ENCODE measurements at regions not wholly inside any gene's neighbourhood (a gene's known extent, or its start where the extent isn't known, plus 50 kb on each side); places are given as distances from the start of the nearest gene placed in this dataset.

DNA sequence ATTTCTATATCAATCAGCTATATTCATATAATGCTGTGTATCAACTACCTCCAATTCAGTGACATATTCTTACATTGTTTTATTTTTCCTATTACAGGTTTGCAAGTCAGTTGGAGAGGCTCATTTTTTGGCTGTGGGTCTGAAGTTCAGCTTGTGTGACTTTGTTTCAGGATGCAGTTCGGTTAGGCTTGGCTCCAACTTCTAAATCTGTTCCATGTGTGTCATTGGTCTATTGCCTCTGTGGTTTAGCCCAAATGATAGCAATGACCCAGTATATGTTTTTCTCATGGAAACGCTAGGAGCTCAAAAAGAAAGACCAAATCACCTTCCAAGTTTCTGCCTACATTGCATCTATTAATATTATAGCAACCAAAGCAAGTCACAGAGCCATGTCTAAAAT is 848.6 kb upstream of the LRFN5 start:
- ChIA-PET RAD21 (ENCODE audit: low non-redundant PET in 1 of 2, low total read pairs in 2 of 2, uncharacterized antibody in 2 of 2, unreplicated experiment in 2 of 2) (no interaction called here), POLR2A (no interaction called here), CTCF (no interaction called here)
- no peak overlapping the region for H3K9ac ChIP-seq (ENCODE audit: low read length)
- H3K4me2 ChIP-seq (ENCODE audit: low read length): no peak overlapping the region
- no peak overlapping the region for H3K27ac ChIP-seq (ENCODE audit: low read depth, low read length)
- no peaks in the 10 kb centered on the region for H3K4me1 ChIP-seq (ENCODE audit: control insufficient read depth in 1 of 2, insufficient read depth in 2 of 2, low read length in 2 of 2)
- TF ChIP-seq SP1 (IDR thresholded peaks at IDR 0.05; ENCODE audit: low read depth) (no peak), YY1 (IDR thresholded peaks at IDR 0.05; ENCODE audit: extremely low read depth, insufficient replicate concordance, low read depth, low read length) (no peak), EGR1 (IDR thresholded peaks at IDR 0.05; ENCODE audit: low read depth) (no peak), EZH2 (IDR thresholded peaks at IDR 0.05) (no peak), ZFX (IDR thresholded peaks at IDR 0.05) (no peak), JUND (IDR thresholded peaks at IDR 0.05) (no peak), SIN3A (IDR thresholded peaks at IDR 0.05; ENCODE audit: low read depth) (no peak), ELF1 (IDR thresholded peaks at IDR 0.05; ENCODE audit: borderline replicate concordance, low read depth) (no peak)
- TF ChIP-seq, protein P1, sequence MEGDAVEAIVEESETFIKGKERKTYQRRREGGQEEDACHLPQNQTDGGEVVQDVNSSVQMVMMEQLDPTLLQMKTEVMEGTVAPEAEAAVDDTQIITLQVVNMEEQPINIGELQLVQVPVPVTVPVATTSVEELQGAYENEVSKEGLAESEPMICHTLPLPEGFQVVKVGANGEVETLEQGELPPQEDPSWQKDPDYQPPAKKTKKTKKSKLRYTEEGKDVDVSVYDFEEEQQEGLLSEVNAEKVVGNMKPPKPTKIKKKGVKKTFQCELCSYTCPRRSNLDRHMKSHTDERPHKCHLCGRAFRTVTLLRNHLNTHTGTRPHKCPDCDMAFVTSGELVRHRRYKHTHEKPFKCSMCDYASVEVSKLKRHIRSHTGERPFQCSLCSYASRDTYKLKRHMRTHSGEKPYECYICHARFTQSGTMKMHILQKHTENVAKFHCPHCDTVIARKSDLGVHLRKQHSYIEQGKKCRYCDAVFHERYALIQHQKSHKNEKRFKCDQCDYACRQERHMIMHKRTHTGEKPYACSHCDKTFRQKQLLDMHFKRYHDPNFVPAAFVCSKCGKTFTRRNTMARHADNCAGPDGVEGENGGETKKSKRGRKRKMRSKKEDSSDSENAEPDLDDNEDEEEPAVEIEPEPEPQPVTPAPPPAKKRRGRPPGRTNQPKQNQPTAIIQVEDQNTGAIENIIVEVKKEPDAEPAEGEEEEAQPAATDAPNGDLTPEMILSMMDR (IDR thresholded peaks at IDR 0.05 in 2 of 3, conservative IDR thresholded peaks at IDR 0.05 in 1 of 3; ENCODE audit: borderline replicate concordance in 1 of 3, insufficient read depth in 1 of 3, low read depth in 2 of 3, low read length in 2 of 3): no peak
- TF ChIP-seq, protein P2, sequence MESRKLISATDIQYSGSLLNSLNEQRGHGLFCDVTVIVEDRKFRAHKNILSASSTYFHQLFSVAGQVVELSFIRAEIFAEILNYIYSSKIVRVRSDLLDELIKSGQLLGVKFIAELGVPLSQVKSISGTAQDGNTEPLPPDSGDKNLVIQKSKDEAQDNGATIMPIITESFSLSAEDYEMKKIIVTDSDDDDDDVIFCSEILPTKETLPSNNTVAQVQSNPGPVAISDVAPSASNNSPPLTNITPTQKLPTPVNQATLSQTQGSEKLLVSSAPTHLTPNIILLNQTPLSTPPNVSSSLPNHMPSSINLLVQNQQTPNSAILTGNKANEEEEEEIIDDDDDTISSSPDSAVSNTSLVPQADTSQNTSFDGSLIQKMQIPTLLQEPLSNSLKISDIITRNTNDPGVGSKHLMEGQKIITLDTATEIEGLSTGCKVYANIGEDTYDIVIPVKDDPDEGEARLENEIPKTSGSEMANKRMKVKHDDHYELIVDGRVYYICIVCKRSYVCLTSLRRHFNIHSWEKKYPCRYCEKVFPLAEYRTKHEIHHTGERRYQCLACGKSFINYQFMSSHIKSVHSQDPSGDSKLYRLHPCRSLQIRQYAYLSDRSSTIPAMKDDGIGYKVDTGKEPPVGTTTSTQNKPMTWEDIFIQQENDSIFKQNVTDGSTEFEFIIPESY (IDR thresholded peaks at IDR 0.05; ENCODE audit: extremely low read depth, insufficient replicate concordance, low read length): no peak
- TF ChIP-seq, protein P3, sequence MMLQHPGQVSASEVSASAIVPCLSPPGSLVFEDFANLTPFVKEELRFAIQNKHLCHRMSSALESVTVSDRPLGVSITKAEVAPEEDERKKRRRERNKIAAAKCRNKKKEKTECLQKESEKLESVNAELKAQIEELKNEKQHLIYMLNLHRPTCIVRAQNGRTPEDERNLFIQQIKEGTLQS (IDR thresholded peaks at IDR 0.05): no peak
- ATAC-seq: no peak
- intact Hi-C loops (cut with micrococcal nuclease): no loop called here
- DNase-seq (ENCODE audit: low read depth, low spot score): no peak
- no peaks in the 10 kb centered on the region for H3K9me2 ChIP-seq (ENCODE audit: insufficient read depth)
- H3K9me3 ChIP-seq (ENCODE audit: control insufficient read depth in 1 of 2, insufficient read depth in 1 of 2, low read depth in 1 of 2, low read length in 2 of 2): no peaks in the 10 kb centered on the region
- no peak overlapping the region for H2AFZ ChIP-seq (ENCODE audit: low read depth, low read length, poor library complexity, severe bottlenecking)
- no TSS peak for BruUV-seq (replicated peaks)
- no peaks in the 10 kb centered on the region for H3K27me3 ChIP-seq (ENCODE audit: insufficient read depth, low read length)
- H3K79me2 ChIP-seq (ENCODE audit: insufficient read depth, low read length): no peaks in the 10 kb centered on the region
- H4K20me1 ChIP-seq (ENCODE audit: insufficient read depth): no peaks in the 10 kb centered on the region
- no peak overlapping the region for H3K4me3 ChIP-seq (replicated peaks in 1 of 2; ENCODE audit: low read depth in 1 of 2, low read length in 2 of 2)
- H3K36me3 ChIP-seq (ENCODE audit: control insufficient read depth in 1 of 2, insufficient read depth in 2 of 2, low read length in 2 of 2): no peaks in the 10 kb centered on the region
